ENCODE measurements at regions not wholly inside any gene's neighbourhood (a gene's known extent, or its start where the extent isn't known, plus 50 kb on each side); places are given as distances from the start of the nearest gene placed in this dataset.

GRCh38 chr14:28666961-28667360 lies 99.6 kb upstream of the FOXG1 start:
- no peak for DNase-seq (ENCODE audit: low spot score)

- DNase-seq (ENCODE audit: low spot score) = no peak
Measured at GRCh38 chr14:28671425-28671824, 95.2 kb upstream of the FOXG1 start.

GRCh38 chr14:28673056-28673455 lies 93.5 kb upstream of the FOXG1 start:
- DNase-seq (ENCODE audit: low spot score) = no peak

GRCh38 chr14:28676479-28676878 lies 90.1 kb upstream of the FOXG1 start:
- DNase-seq (ENCODE audit: low spot score) = no peak

- no peak for DNase-seq (ENCODE audit: low spot score)
Measured at GRCh38 chr14:28677381-28677780, 89.2 kb upstream of the FOXG1 start.

GRCh38 chr14:28678887-28679286 lies 87.7 kb upstream of the FOXG1 start:
- DNase-seq (ENCODE audit: low spot score) = no peak

- DNase-seq (ENCODE audit: low spot score) = no peak
Measured at GRCh38 chr14:28681681-28682080, 84.9 kb upstream of the FOXG1 start.

GRCh38 chr14:28690029-28690692 lies 76.4 kb upstream of the FOXG1 start:
- no peak for DNase-seq (ENCODE audit: low spot score)

- DNase-seq (ENCODE audit: low spot score) = no peak
Measured at GRCh38 chr14:28695109-28695508, 71.5 kb upstream of the FOXG1 start.

GRCh38 chr14:28701733-28702132 lies 64.9 kb upstream of the FOXG1 start:
- DNase-seq (ENCODE audit: low spot score) = no peak

- no peak for DNase-seq (ENCODE audit: low spot score)
Measured at GRCh38 chr14:28703482-28703881, 63.1 kb upstream of the FOXG1 start.

- no peak for DNase-seq (ENCODE audit: low spot score)
Measured at GRCh38 chr14:28704153-28704552, 62.4 kb upstream of the FOXG1 start.

GRCh38 chr14:28707814-28708213 lies 58.8 kb upstream of the FOXG1 start:
- DNase-seq (ENCODE audit: low spot score) = no peak

- DNase-seq (ENCODE audit: low spot score) = no peak
Measured at GRCh38 chr14:28709571-28710305, 56.8 kb upstream of the FOXG1 start.

Small RNA genes lying in the stretch of these regions (small RNA-seq; reads per million reads assigned to genes)
- gene EIF4A1P12 = 0 reads per million in 2 experiments
- 0 reads per million in 2 experiments for gene MIR3171
- gene MIR4307 = 0 reads per million in 2 experiments
